Left kidney (tissue), 1 donor: ENCODE measurements at regions not wholly inside any gene's neighbourhood (a gene's known extent, or its start where the extent isn't known, plus 50 kb on each side); places are given as distances from the start of the nearest gene placed in this dataset.
"Not testable (repeated sequence)": the region's sequence is repeated elsewhere in the genome, so short reads cannot be mapped to it uniquely, and the experiment has no call there.

Experiments
- DNase-seq: peaks from one replicate; pipeline ENCODE4 v3.0.0-alpha.2; 2013

DNA sequence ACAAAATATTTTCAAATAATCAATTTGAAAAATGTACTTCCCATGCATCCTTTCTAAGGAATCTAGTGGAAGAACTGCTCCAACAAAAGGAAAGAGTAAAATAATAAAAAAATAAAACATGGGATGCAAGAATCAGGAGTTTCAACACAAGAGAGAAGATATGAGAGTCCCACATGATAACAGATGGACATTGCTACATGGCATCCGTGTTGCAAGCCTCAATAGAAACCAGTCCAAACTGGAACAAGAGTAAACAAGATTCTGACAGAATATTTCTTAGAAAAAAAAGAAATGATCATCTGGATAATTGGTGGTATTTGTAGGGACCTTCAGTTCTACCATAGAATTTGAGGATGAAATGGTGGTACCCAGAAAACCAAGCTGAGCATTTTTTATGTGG lies 186.8 kb downstream of the FRK start:
- no peak for DNase-seq

DNA sequence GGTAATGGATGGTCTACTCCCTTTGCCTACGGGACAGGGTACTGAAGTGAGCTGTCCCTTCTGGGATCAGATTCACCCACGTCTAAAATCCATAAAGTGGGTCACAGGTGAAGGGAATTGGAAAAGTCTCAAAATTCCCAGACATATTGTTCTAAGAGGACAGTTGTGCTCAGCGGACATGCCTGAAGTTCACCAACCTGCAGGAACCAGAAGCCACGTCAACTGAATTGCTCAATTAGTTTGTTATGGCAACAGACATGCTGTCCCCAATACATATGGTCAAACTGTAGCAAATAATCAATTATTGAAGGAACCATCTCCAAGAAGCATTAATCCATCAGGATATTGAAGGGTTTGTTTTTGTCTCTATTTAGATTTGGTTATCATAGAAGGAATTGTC lies 190.2 kb downstream of the FRK start:
- no peak for DNase-seq

DNA sequence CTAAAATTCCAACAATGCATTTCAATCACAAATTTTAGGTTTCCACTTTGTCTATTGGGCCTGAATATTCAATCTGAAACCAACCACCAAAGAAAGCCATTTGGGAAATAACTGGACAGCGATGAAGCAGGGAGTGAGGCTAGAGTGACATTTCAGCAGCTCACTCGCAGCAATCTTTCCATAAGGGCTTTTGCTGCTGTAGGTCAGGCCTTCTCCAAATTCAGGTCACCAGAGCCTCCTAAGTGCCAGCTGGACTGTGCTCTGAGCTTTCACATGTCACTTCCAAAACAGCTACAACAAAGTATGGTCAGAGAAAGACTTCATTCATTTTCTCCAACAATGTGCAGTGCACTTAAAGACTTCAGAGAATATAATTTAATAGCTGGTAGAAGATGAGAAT lies 194.8 kb downstream of the FRK start:
- no peak for DNase-seq

DNA sequence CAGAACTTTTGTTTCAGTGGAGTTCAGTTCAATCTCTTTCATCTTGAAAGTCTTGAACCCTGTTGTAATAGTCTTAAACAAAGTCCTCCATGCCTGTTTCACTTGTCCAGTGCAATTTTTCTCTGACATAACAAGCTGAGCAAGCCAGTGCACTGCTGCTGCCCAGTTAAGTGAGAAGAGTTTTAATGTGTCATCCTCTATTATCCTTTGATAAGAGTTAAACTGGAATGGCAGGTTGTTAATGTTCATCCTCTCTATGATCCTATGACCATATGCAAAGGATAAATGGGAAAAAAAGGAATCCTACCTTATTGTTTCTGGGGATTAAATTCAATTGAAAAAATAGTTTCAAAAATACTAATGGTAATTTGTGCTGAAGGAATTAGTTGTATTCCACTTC lies 197.5 kb downstream of the FRK start:
- no peak for DNase-seq

DNA sequence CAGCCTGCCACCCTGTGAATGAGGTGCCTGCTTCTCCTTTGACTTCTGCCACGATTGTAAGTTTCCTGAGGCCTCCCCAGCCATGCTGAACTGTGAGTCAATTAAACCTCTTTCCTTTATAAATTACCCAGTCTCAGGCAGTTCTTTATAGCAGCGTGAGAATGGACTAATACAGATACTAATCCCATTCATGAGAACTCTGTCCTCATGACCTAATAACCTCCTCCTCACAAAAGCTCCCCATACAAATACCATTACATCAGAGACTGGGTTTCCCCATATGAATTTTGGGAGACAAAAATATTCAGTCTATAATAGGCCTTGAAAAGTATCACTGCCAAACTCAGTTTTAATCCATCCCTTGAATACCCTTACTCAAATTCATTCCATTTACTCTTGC lies 199.0 kb downstream of the FRK start:
- not testable (repeated sequence) for DNase-seq

DNA sequence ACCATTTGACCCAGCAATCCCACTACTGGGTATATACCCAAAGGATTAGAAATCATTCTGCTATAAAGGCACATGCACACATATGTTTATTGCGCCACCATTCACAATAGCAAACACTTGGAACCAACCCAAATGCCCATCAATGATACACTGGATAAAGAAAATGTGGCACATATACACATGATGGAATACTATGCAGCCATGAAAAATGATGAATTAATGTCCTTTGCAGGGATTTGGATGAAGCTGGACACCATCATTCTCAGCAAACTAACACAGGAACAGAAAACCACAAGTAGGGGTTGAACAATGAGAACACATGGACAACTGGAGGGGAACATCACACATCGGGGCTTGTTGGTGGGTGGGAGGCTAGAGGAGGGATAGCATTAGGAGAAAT lies 201.1 kb downstream of the FRK start:
- DNase-seq, result not testable (repeated sequence)

DNA sequence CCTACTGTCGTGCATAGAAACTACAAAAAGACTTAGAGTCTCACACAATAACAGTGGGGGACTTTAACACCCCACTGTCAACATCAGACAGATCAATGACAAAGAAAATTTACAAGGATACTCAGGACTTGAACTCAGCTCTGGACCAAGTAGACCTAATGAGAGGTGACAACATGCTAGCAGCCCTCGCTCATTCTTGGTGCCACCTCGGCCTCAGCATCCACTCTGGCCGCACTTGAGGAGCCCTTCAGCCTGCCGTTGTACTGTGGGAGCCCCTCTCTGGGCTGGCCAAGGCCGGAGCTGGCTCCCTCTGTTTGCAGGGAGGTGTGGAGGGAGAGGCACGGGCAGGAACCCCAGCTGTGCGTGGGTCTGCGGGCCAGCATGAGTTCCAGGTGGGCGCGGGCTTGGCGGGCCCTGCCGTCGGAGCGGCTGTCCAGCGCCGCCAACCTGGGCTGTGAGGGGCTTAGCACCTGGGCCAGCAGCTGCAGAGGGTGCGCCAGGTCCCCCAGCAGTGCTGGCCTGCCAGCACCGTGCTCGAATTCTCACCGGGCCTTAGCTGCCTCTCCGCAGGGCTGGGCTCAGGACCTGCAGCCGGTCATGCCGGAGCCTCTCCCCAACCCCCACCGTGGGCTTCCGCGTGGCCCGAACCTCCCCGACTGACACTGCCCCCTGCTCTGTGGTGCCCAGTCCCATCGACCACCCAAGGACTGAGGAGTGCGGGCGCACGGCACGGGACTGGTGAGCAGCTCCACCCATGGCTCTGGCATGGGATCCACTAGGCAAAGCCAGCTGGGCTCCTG lies 205.6 kb downstream of the FRK start:
- DNase-seq, result no peak

DNA sequence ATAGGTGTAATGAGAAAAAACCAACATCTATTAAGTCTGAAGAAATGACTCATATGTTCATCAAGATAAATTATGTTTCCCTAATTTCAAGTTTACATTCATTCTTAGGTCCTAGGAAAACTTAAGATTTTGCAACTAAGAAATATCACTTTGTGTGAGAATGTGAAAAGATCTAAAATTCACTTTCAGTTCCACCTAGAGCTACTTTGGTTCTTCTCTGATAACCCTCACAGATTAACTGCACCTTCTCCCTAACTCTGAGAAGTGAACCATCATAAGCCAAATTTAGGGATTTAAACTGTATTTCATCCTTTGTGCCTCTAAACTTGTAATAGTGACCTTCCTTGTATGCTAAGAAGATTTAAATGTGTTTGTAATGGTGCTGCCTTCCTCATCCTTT lies 213.0 kb downstream of the FRK start:
- no peak for DNase-seq

DNA sequence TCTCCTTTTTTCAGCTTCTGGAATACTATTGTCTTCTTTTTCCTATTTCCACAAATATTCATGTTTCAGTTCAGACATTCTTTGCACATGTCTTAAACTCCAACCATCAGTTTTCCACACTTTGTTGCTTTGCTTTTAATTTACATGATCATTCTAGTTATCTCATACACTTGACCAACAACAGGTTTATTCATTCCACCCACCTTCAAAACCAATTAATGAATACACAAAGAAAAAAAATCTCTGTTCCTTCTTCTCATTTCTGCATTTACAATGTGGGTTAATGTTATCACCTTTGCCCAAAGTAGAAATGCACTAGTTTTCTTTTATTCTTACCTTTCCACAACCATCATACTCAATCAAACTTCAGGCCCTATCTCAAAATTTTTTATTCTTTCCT lies 216.7 kb downstream of the FRK start:
- DNase-seq, result no peak

DNA sequence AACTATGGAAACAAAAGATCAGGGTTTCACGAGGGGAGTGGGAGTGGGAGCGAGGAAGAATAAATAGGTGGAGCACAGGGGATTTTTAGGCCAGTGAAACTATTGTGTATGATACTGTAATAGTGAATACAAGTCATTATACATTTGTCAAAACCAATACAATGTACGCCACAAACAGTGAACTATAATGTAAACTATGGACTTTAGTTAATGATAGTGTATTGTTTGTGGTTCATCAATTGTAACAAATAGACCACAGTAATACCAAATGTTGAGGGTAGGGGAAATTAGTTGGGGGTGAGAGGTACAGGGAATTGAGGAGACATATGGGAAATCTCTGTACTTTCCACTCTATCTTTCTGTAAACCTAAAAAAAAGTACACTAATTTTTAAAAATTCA lies 218.4 kb downstream of the FRK start:
- no peak for DNase-seq

DNA sequence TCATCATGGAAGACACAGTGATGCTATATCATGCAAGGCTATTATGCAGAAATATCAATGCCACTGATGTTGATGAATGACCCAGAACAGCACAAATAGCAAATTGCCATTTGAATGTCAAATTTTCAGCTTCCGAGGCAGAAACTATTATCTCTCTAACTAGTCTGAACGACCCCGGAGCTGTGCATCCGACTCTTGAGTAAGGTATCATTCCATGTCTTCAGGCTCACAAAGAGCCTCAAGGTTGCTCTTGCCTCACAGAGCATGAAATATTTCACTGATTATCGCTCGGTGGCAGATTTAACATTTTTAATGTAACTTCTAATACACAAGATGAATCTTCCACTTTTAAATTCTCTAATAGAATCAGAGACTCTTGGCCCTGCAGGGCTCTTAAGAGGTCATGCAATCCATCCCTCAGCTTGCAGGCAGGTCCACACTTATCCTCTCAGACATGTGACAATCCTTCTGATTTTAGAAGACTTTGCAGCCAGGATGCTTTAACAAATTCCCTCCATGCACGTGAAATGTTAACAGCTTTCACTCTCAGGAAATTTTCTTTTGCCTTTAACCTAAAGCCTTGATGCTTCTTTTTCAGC lies 221.0 kb downstream of the FRK start:
- no peak for DNase-seq

DNA sequence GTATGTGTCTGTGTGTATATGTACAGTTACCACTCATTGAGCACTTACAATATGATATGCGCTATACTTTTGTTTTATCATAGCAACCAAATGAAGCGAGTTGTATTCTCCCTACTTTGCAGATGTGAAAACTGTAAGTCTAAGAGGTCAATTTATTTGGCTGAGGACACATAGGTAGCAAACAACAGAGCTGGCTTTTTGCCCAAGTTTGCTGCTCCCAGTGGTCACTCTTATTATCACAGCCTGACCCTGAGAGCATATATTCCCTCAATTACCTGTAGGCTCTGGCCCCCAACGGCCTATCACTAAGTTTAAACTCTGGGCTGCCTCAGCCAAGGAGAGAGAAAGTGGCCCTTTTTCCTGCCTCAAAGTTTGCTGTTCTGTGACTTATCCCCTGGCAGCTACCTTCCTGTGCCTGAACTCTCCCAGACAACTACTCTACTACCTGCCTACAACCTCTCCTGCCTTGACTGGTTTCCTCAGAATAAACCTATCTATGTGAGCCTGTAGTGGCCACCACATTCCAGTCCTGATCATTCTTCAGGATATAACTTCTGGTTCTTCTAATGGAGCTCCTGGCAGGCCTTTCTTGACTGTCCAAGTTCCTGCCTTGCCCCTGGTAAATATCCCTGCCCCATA lies 221.8 kb downstream of the FRK start:
- no peak for DNase-seq

DNA sequence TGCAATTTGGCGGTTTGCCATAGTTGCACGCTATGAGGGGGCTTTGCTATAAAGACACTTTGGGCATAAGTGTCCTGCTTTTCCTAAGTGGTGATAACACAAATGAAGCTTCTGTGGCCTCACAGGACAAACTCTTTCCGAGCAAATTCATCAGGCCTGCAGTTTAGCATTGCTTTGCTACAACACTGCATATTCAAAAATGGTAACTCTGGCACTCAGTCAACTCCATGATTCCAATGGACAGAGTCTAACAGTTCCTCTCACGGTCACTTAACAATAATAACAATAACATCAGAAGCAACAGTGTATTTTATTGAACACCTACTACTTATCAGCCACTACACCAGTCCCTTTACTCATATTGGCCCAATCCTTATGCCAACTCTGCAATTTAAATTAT lies 222.5 kb downstream of the FRK start:
- DNase-seq, result no peak

DNA sequence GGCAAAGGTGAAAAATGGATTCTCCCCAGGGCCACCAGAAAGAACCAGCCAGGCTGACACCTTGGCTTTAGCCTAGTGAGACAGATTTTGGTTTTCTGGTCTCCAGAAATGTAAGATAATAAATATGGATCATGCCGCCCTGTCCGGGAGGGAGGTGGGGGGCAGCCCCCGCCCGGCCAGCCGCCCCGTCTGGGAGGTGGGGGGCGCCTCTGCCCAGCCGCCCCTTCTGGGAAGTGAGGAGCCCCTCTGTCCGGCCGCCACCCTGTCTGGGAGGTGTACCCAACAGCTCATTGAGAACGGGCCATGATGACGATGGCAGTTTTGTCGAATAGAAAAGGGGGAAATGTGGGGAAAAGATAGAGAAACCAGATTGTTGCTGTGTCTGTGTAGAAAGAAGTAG lies 224.3 kb downstream of the FRK start:
- DNase-seq, result not testable (repeated sequence)

DNA sequence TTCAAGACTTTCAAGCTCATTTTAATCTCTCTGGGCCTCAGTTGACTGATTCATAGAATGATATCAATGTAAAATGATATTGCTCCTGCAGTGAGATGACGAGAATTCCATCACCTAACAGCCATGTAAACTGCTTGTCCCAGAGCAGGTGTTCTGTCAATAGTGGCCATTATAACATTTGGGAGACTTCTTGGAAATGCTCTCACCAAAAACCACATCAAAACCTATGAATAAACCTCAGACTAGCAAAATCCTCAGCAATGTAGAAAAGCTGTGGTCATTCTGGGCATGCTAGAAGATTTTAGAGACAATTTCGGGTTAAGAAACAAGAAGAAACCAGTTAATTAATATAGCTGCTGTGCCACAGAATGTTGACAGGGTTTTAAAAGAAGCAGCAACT lies 225.4 kb downstream of the FRK start:
- DNase-seq, result no peak

DNA sequence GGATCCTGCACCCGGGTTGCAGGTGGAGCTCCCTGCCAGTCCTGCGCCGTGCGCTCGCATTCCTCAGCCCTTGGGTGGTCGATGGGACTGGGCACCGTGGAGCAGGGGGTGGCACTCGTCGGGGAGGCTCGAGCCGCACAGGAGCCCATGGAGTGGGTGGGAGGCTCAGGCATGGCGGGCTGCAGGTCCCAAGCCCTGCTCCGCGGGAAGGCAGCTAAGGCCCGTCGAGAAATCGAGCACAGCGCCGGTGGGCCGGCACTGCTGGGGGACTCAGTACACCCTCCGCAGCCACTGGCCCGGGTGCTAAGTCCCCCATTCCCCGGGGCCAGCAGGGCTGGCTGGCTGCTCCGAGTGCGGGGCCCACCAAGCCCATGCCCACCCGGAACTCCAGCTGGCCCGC lies 226.1 kb downstream of the FRK start:
- not testable (repeated sequence) for DNase-seq

DNA sequence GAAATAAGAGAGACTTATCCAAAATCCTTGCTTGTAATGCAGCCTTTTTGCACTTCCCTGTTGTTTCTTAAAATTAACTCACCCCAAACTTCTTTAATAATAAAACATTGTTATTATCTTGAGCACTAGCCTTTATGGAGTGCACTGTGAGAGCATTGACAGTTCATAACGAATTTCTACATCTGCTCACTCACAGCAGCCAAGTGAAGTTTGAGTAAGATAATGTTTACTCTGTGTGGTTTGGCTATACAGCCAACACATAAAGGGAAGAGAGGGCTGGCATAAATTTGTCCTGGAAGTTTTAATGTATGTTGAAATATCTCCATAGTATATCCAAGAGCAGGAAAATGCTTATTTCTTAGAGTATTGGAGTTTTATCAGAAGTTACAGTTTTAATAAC lies 227.9 kb downstream of the FRK start:
- DNase-seq, result no peak

DNA sequence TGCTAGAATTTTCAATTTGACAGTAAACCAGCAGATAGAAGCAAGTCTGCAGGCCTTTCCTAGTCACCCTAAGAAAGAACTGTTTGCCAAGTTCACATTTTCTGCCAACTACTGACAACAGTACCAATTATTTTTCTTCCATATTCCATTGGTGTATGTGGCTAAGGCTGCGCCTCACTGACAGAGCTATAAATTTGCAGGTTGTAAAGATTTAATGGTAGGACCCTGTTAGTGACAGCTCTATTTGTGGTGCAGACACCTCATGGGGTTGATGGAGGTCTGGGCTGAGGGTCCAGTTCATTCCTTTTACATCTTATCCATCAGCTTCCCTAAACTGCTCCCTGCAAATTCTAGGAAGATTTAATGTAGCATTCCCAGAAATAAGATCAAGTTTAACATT lies 228.5 kb downstream of the FRK start:
- DNase-seq, result no peak

DNA sequence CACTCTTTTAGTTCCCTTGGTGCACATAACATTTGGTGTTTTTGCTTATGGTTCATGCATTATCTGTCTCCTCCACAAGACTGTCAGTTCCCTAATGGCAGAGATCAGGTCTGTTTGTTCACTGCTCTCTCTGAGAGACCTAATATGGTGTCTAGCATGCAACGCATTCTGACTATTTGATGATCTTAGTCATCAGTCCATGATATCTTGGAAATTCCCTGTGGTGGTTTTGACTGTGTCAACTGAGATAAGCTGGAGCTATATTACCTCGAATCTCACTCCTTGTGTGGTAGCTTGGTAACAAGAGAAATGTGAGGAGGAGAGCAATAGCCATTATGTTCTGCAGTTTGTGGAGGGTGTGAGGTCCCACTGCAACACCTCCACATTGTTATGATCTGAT lies 229.8 kb downstream of the FRK start:
- DNase-seq, result no peak

DNA sequence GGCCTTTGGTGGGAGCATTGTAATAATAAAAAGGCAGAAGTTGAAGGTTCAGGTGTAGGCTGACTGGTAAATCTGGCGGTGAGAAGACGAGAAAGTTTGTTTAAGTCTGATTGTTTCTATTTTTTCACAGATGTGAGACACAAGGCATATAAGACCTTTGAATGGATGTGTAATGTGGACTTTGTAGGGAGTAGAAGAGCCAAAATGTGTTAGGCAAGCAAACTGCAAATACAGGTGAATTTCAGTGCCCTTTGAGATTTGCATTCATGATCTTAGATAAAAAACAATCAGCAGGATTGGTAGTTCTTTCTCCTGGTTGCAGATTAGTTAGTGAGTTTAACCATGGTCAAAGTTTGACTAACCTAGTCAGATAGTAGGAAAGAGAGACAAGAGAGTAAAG lies 238.9 kb downstream of the FRK start:
- no peak for DNase-seq

DNA sequence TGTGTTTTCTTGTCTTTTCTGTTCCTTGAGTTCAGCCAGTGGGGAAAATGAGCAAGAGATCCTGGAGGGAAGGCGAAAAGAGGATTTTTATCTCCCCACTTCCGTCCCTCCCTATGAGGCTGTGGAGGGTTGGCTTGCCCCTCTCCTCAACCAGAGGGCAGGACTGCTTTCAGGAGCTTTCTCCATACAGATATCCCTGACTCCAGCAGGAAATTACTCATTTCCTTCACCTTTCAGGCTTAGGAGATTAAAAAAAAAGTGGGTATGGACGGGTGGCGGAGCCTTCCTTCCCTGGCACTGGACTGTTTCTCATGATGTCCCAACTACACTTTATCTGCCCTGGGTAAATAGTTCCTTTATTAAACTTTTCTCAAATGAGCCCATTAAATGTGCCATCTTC lies 241.2 kb downstream of the FRK start:
- DNase-seq, result no peak

DNA sequence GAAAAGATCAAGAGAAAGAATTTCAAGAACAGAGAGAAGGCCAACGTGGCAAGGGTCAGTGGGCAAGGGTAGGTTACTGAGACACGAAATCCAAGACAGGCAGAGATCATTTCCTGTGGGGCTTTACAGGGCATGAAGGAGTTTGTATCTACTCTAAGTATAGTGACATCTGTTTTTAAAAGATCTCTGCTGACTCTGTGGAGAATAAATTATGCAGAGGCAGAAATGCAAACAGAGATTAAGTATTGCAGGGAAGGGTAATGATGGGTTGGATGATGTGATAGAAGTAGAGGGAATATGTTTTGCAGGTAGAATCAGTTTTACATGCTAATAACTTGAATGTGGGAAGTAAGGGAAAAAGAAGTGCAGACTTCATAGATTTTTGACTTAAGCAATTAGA lies 243.5 kb downstream of the FRK start:
- DNase-seq, result no peak

DNA sequence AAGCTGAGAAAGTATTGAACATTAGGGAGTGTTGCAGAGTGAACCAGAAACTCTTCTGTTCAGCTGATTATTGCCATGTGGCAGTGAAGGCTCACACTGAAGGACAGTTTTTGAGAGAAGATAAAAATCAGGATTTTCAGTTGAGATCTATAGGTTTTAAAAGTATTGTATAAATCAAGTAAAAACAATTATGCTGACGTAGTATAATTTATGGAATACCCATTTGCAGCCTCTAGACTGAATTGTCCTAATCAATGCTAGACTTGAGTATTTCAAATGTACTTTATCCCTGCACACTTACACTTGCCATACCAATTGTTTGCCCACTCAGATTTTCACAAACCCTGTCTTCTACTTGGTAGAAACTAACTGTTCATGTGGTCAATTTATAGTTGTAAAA lies 245.8 kb downstream of the FRK start:
- no peak for DNase-seq

DNA sequence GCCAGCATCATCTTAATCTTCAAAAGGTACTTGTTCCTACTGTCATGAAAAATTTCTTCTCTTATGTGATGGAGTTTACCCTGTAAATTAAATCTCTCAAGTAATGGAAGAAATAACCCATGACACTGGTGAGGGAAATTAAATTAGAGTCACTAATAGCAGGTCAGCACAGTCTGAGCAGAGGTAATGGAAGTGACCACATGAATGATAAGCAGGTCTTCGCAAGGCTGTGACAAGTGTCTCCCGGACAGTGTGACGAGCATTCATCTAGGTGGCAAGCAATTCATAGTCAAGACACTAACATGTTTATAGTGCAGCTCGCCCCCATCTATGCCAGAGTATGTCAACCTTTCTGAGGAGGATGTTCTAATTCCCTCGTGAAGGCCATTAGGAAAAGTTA lies 249.2 kb downstream of the FRK start:
- no peak for DNase-seq
